SK-N-SH treated with all-trans-retinoic acid at 6 μM for 48 hours (cell line): ENCODE measurements at regions not wholly inside any gene's neighbourhood (a gene's known extent, or its start where the extent isn't known, plus 50 kb on each side); places are given as distances from the start of the nearest gene placed in this dataset.

Source experiments
- ATAC-seq: fragments of 200-7000 bp; cut with Tn5 transposase; 3 replicates; pipeline ENCODE4 v1.9.1; 2020; ENCODE audit warnings: mild to moderate bottlenecking, moderate library complexity
- ARNTL ChIP-seq: fragments of 450-650 bp; formaldehyde crosslinking; IDR thresholded peaks from 2 replicates; pipeline ENCODE4 v1.5.0; 2020; ENCODE audit warnings: low read depth, mild to moderate bottlenecking, moderate library complexity, borderline replicate concordance
- BACH2 ChIP-seq: fragments of 250-450 bp; sonication (Bioruptor Pico); IDR thresholded peaks from 2 replicates; pipeline ENCODE4 v1.9.0; 2021; ENCODE audit warnings: mild to moderate bottlenecking, borderline replicate concordance
- CREB5 ChIP-seq: fragments of 250-450 bp; sonication (Bioruptor Pico); IDR thresholded peaks from 2 replicates; pipeline ENCODE4 v1.5.1; 2020; ENCODE audit warnings: low read depth, mild to moderate bottlenecking, moderate library complexity
- CSDC2 ChIP-seq: fragments of 250-450 bp; sonication (Bioruptor Pico); IDR thresholded peaks from 2 replicates; pipeline ENCODE4 v1.5.0; 2020; ENCODE audit warnings: mild to moderate bottlenecking, moderate library complexity
- CSRNP3 ChIP-seq: fragments of 250-450 bp; sonication (Bioruptor Pico); IDR thresholded peaks from 2 replicates; pipeline ENCODE4 v1.5.1; 2021; ENCODE audit warnings: mild to moderate bottlenecking, moderate library complexity
- ESRRG ChIP-seq: fragments of 250-450 bp; sonication (Bioruptor Pico); IDR thresholded peaks from 2 replicates; pipeline ENCODE4 v1.6.1; 2021; ENCODE audit warnings: mild to moderate bottlenecking
- GLIS3 ChIP-seq: fragments of 250-450 bp; sonication (Bioruptor Pico); IDR thresholded peaks from 2 replicates; pipeline ENCODE4 v1.5.0; 2020; ENCODE audit warnings: mild to moderate bottlenecking, moderate library complexity
- ISL1 ChIP-seq: fragments of 250-450 bp; sonication (Bioruptor Pico); IDR thresholded peaks from 2 replicates; pipeline ENCODE4 v2.1.2; 2022; ENCODE audit warnings: mild to moderate bottlenecking, moderate library complexity
- OSR1 ChIP-seq: fragments of 250-450 bp; sonication (Bioruptor Pico); IDR thresholded peaks from 2 replicates; pipeline ENCODE4 v1.8.0; 2022; ENCODE audit warnings: moderate library complexity, mild to moderate bottlenecking, inconsistent platforms
- PATZ1 ChIP-seq: fragments of 250-450 bp; sonication (Bioruptor Pico); IDR thresholded peaks from 2 replicates; pipeline ENCODE4 v1.8.0; 2020; ENCODE audit warnings: mild to moderate bottlenecking, moderate library complexity, borderline replicate concordance
- POU6F1 ChIP-seq: fragments of 250-450 bp; sonication (Bioruptor Pico); IDR thresholded peaks from 2 replicates; pipeline ENCODE4 v1.8.0; 2021; ENCODE audit warnings: low read depth, mild to moderate bottlenecking, moderate library complexity, borderline replicate concordance
- PPARA ChIP-seq: fragments of 250-450 bp; sonication (Bioruptor Pico); IDR thresholded peaks from 2 replicates; pipeline ENCODE4 v1.5.0; 2020; ENCODE audit warnings: mild to moderate bottlenecking, borderline replicate concordance
- RARB ChIP-seq: fragments of 250-450 bp; sonication (Bioruptor Pico); IDR thresholded peaks from 2 replicates; pipeline ENCODE4 v1.8.0; 2021; ENCODE audit warnings: mild to moderate bottlenecking, moderate library complexity
- TCF4 ChIP-seq: fragments of 250-450 bp; sonication (Bioruptor Pico); IDR thresholded peaks from 2 replicates; pipeline ENCODE4 v1.8.0; 2021; ENCODE audit warnings: mild to moderate bottlenecking, moderate library complexity, borderline replicate concordance
- TOX ChIP-seq: fragments of 250-450 bp; sonication (Bioruptor Pico); IDR thresholded peaks from 2 replicates; pipeline ENCODE4 v1.8.0; 2021; ENCODE audit warnings: mild to moderate bottlenecking, moderate library complexity, borderline replicate concordance
- ZC3H10 ChIP-seq: fragments of 250-450 bp; sonication (Bioruptor Pico); IDR thresholded peaks from 2 replicates; pipeline ENCODE4 v1.5.1; 2021; ENCODE audit warnings: mild to moderate bottlenecking, moderate library complexity
- ZFP3 ChIP-seq: fragments of 250-450 bp; sonication (Bioruptor Pico); IDR thresholded peaks from 2 replicates; pipeline ENCODE4 v1.5.0; 2020; ENCODE audit warnings: mild to moderate bottlenecking, moderate library complexity
- ZFP30 ChIP-seq: fragments of 450-650 bp; formaldehyde crosslinking; IDR thresholded peaks from 2 replicates; pipeline ENCODE4 v1.5.0; 2022; ENCODE audit warnings: mild to moderate bottlenecking, moderate library complexity
- ZNF565 ChIP-seq: fragments of 450-650 bp; formaldehyde crosslinking; conservative IDR thresholded peaks from 2 replicates; pipeline ENCODE4 v1.5.0; 2020; ENCODE audit warnings: low read depth, mild to moderate bottlenecking, moderate library complexity
- ZNF70 ChIP-seq: fragments of 450-650 bp; formaldehyde crosslinking; IDR thresholded peaks from 2 replicates; pipeline ENCODE4 v1.5.0; 2020; ENCODE audit warnings: mild to moderate bottlenecking, moderate library complexity
- ZNF8 ChIP-seq: fragments of 450-650 bp; formaldehyde crosslinking; IDR thresholded peaks from 2 replicates; pipeline ENCODE4 v1.5.0; 2020; ENCODE audit warnings: mild to moderate bottlenecking, moderate library complexity
- TF ChIP-seq, protein P1 (sequence below): fragments of 250-450 bp; sonication (Bioruptor Pico); IDR thresholded peaks from 2 replicates; pipeline ENCODE4 v1.5.0; 2020; ENCODE audit warnings: mild to moderate bottlenecking, moderate library complexity

DNA sequence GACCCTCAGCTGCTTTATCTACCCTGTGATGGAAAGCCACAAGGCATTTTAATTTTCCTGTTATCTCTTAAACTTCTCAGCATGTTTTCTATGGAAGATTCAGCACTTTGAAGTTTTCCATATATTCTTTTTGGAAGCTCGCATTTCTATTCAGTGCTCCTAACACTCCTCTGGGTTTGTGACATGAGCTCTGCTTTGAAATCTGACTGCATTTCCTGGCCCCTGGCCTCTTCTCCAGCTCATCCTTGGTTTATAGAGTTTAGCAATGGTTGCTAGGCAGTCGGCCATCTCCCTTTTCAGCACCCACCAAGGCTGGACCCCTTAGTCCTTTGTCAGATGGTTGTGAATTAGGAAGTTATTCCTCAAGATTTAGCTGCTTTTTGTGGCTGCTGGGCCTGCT lies 150.6 kb downstream of the KCNA5 start:
- TF ChIP-seq ISL1 (CRISPR knock-in tag) (no peak), TOX (CRISPR knock-in tag) (no peak), ZFP3 (no peak), CSRNP3 (CRISPR knock-in tag) (no peak), ARNTL (CRISPR knock-in tag) (no peak), ZFP30 (no peak), CSDC2 (CRISPR knock-in tag) (no peak), ZNF8 (CRISPR knock-in tag) (no peak), TCF4 (no peak), OSR1 (no peak), PPARA (CRISPR knock-in tag) (no peak)
- TF ChIP-seq, protein P1, sequence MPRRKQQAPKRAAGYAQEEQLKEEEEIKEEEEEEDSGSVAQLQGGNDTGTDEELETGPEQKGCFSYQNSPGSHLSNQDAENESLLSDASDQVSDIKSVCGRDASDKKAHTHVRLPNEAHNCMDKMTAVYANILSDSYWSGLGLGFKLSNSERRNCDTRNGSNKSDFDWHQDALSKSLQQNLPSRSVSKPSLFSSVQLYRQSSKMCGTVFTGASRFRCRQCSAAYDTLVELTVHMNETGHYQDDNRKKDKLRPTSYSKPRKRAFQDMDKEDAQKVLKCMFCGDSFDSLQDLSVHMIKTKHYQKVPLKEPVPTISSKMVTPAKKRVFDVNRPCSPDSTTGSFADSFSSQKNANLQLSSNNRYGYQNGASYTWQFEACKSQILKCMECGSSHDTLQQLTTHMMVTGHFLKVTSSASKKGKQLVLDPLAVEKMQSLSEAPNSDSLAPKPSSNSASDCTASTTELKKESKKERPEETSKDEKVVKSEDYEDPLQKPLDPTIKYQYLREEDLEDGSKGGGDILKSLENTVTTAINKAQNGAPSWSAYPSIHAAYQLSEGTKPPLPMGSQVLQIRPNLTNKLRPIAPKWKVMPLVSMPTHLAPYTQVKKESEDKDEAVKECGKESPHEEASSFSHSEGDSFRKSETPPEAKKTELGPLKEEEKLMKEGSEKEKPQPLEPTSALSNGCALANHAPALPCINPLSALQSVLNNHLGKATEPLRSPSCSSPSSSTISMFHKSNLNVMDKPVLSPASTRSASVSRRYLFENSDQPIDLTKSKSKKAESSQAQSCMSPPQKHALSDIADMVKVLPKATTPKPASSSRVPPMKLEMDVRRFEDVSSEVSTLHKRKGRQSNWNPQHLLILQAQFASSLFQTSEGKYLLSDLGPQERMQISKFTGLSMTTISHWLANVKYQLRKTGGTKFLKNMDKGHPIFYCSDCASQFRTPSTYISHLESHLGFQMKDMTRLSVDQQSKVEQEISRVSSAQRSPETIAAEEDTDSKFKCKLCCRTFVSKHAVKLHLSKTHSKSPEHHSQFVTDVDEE (CRISPR knock-in tag) = no peak
- ATAC-seq = no peak

GRCh38 chr12:5195244-5195643 lies 151.6 kb downstream of the KCNA5 start:
- TF ChIP-seq PATZ1 = no peak
- TF ChIP-seq RARB (CRISPR knock-in tag) = no peak
- TF ChIP-seq ZFP3 = no peak
- TF ChIP-seq BACH2 (CRISPR knock-in tag) = no peak
- no peak for TF ChIP-seq PPARA (CRISPR knock-in tag)
- TF ChIP-seq ZNF565 (CRISPR knock-in tag) = no peak
- no peak for TF ChIP-seq ISL1 (CRISPR knock-in tag)
- no peak for TF ChIP-seq GLIS3 (CRISPR knock-in tag)
- no peak for TF ChIP-seq ZFP30
- TF ChIP-seq ZNF70 (CRISPR knock-in tag) = no peak
- no peak for TF ChIP-seq CREB5
- no peak for TF ChIP-seq CSRNP3 (CRISPR knock-in tag)
- TF ChIP-seq ESRRG (CRISPR knock-in tag) = no peak
- no peak for TF ChIP-seq ZC3H10 (CRISPR knock-in tag)
- no peak for TF ChIP-seq ARNTL (CRISPR knock-in tag)
- TF ChIP-seq TOX (CRISPR knock-in tag) = no peak
- no peak for TF ChIP-seq ZNF8 (CRISPR knock-in tag)
- TF ChIP-seq, protein P1 (CRISPR knock-in tag) = no peak
- TF ChIP-seq POU6F1 (CRISPR knock-in tag) = no peak
- TF ChIP-seq TCF4 = no peak
- TF ChIP-seq, all 23 proteins: peak for 0
- ATAC-seq = no peak
